ENCODE measurements at regions not wholly inside any gene's neighbourhood (a gene's known extent, or its start where the extent isn't known, plus 50 kb on each side); places are given as distances from the start of the nearest gene placed in this dataset.

DNA sequence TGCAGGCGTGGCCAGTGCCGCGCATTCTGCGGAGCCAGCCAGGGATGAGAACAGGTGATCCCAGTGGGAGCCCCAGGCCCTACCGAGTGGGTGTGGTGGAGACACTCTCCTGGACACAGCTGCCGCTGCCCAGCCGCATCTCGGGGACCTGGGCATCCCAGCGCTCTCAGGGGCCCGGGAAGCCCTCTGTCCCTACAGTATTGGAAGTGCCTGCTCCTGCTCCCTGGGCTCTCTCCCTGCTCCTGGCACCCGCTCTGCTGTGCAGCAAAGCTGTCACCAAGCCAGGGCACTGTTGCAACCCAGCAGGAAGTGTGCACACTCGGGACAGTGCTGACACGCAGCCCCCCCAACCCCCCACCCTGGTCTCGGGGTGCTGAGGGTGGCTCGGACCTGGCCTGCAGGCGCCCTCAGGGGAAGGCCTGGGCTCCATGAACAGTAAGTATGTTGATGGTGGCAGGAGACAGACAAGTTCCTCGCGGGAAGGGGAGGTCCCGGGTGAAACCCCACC is 1177.4 kb upstream of the GBE1 start:
- no peak for DNase-seq

DNA sequence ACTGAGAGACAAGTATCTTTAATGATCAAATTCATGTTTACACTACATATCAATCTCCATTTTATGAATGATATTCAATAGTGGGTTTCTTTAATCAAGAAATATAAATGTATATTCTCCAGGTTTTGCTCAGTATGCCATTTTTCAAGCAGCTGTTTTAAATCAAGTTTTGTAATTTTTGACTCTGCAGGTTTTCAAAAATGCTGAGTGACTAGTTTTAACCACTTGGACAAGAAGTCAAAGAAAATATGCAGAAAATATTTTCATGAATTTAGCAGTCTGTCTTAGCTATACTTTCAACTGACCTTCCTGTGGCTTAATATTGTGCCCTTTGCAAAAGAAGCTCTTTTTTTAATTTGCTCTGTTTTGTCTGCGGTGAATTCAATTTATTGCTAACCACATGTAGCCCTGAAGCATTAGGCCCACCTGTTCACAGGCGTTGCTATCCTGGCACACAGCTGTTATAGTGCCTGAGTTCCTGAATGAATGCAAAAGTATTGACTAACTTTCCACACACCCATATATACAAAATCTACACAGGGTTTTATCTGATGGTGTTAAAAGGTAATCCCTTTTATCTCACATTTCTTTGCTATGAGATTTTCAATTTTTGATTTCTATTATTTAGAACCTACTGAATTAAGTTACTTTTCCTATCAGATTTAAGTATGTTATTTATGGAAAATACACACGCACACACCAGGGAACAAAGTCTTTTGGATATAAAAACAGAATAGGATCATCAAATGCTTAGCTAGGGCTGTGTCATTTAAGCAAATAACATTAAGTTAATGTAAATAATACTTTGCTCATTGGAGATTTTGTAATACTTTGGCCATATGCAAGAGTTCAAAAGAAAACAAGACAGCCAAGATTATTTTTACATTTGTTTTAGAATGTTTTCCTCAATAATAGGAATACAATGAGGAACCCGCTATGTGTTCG is 1166.1 kb upstream of the GBE1 start:
- no peak for DNase-seq

DNA sequence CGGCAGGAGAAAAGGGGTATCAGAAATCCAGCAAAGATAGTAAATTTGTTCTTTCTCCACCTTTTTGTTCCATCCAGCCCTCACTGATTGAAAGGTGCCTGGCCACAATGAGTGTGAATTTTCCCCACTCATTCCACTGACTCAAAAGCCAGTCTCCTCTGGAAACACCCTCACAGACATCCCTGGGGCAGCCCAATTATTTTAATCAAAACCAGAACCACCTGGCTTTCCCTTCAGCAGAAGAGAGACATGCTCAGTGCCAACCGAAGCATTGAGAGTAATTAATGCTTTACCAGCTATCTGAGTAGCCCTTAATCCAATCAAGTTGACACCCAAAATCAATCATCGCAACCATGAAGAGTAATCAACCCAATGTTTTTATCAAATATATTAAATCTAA is 1129.6 kb upstream of the GBE1 start:
- no peak for DNase-seq

DNA sequence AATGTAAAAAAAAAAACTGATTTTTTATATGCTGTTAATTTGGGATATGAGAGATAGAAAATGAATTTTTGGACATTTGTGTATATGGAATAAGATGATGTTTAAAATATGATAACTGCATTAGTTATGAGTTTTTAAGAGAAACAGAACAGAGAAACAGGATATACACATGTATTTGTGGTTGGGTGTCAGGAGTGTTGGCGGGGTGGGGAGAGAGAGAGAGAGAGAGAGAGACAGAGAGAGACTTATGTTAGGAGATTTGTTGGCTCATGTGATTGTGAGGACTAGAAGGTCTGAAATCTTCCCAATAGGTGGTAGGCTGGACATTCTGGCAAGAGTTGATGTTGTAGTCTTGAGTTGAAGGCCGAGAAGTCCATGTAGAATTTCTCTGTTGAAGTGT is 1121.6 kb upstream of the GBE1 start:
- no peak for DNase-seq

DNA sequence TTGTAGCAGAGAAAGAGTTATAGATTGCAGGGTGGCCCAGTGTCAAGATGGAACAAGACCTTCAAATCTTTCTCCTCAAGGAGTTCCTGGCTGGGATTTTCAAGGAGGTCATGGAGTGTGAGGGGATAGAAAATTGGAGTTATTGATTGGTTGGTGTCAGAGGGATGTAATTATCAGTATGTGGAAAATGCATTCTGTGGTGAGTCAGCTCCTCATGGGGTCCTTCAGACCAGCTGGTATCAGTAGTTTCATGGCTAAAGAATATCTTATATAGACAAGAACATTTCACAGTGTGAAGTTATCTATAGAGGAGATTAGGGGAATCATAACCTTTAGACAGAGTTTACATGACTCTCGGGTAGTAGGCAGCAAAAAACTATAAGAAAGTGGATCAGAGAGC is 1114.0 kb upstream of the GBE1 start:
- no peak for DNase-seq

DNA sequence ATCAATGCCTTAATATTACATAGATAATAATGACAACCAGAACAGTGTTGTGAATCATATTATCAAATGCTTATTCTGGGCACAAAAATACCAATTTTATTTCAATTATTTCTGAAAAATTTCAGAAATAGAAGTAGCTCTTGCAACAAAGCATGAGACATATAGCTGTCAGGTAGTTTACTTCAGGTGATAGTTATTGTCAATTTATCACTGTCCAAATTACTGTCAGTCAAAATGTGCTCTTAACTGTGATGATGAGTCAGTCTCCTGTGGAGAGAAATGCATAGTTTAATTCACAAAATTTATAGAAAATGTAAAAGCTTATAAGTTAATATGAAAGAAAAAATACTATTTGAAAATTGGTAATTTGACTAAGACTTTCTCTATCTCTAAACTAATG is 1078.4 kb upstream of the GBE1 start:
- no peak for DNase-seq

DNA sequence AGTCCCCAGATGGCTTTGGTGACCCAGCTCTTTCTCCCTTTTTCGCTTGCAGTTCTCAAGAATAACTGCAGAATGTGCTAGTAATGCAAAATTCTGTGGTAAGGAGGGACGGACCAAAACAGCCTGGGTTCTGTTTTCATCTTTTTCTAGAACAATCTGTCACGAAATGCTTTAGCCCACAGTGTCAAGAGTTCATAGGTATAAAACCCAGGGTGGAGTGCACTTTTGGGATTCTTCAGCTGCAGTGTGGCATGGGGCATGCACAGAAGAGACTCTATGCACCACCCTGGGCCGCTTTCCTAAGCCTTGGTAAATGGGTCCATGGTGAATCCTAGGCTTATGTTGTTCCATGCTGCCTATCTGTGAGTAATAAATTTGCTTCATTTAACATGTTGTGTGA is 1072.7 kb upstream of the GBE1 start:
- no peak for DNase-seq

DNA sequence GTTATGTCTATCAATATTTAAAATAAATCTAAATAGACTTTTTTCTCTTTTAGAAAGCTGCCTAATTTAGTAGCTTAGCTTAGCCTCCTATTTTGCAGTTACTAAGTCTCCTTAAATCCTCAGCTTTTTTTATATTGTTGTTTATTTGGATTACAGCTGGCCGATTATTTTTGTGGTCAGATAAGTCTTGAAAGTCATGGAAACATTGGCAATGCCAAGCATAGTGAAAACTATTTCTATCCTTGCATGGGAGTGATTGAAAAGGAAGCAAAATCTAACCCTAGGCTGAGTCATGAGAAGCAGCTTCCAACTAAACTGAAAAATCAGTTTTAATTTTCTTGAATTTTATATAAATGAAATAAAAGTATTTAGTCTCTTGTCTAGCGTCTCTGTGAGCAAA is 1063.0 kb upstream of the GBE1 start:
- DNase-seq, result no peak

DNA sequence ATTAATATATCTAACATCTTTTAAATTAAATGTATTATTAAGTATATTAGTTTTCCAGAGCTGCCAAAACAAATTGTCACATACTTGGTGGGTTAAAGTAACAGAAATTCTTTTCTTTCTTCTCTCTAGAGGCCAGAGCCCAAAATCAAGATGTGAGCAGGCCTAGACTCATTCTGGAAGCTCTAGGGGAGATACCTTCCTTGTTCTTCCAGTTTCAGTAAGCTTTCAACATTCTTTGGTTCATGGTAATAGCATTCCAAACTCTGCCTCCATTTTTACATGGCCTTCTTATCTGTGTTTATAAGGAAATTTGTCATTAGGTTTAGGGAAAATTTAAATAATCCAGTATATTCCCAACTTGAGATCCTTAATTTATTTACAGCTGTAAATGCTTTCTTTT is 1054.6 kb upstream of the GBE1 start:
- no peak for DNase-seq

DNA sequence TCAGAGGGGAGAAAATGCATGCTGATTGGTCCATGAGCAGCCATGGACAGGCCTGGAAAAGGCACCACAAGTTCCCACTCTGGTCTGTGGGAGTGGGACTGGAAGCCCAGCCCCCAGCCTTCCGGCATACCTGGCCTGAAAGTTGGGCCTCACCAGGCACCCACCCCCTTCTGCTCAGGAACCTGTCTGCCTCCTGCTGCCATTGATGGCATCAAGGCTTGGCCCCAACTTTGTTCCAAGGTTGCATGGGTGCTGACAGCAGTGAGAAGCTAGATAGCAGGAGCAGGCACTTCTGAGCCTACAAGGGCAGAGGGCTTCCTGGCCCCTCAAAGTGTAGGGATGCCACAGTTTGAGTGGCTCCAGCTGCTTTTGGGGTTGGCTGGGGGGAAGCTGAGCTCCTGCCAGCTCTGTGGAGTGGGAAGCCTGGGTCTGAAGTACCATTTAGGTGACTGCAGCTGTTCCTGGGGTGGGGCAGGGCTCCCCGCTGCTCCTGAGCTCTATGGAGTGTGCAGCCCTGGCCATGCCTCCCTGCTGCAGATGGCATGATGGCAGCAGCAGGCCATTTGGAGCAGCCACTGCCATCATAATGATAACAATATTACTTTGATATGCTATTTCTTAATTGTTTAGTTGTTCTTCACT is 1054.1 kb upstream of the GBE1 start:
- DNase-seq, result no peak

DNA sequence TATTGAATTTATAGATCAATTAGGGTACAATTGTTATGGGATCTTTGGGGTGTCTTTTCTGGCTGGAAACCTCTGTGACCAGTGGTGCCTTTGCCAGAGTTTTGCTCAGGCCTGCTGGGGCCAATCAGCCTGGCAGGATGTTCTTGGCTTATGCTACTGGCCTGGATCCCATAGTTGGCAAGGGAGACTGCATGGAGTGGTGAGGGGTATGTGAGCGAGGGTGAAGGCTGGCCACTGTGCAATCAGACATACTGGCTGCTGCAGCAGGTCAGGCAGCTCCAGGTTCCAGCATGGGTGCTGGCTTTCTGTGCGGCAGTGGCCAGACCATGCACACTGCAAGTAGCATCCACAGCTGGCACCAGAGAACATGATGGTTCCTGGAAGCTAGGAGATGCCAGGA is 1053.2 kb upstream of the GBE1 start:
- DNase-seq, result no peak

DNA sequence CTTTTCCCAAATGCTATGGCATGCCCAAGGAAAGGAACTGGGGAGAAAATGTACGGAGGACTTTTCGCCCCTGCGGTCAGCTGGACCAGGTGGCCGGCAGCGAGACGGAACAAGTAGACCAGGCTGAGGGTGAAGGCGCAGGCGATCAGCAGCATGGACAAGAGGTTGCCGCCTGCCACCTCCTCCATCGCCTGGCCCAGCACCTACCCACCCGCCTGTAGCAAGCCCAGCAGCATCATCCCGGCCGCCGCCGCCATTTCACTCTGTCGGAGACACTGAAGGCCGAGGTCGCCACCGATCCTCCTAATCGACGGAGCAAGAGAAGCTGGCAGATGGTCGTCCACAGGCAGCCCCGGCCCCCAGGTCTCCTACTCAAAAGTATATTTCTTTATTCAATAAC is 1046.3 kb upstream of the GBE1 start:
- no peak for DNase-seq

DNA sequence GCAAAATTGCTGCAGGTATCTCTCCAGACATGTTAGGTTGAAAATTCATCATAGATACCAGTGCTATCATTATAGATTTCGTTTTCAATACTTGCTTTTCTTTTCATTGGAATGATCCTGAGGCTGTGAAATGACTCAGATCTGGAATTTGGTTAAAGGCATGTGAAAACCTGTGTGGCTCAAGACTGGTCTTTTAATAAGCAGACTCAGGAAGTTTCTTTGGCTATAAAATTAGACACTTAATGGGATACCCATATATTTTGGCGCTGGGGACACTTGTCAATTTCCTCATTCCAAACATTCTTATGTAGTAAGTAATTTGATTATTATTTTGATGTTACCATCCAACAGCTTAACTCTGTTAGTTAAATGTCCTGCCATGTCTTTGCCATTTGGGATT is 1041.1 kb upstream of the GBE1 start:
- DNase-seq, result no peak

DNA sequence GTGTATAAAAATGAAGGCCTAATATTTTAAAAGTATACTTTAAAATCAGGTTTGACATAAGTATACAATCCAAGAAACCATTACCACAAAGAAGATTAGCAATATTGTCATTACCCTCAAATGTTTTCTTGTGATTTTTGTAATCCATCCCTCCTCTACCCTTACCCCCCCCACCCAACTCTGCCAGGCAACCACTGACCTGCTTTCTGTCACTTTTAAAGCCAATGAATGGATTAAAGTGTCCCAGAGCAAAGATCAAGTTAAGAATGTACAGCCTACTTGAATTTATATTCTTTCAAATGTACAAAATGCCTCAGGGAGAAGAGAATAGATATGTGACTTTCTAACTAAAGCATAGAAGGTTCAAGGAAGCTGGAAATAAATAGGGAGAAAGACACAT is 1038.8 kb upstream of the GBE1 start:
- no peak for DNase-seq

DNA sequence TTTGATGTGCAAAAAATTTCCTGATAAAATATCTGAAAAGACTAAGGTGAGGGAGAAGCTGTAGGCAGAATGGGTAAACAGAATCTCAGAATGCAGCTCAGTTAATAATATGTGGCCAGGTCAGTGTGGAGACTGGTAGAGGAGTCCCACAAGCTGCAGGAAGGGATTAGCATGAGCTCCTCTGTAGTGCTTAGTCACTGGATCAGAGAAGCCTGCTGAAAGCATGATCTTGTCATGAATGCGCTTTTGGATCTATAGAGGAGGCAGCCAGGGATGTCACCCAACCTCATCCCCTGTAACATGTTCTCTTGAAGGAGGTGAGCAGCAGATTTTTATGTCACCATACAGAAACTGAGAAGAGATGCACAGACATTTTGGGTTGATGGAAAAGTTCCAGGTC is 1035.3 kb upstream of the GBE1 start:
- DNase-seq, result no peak

DNA sequence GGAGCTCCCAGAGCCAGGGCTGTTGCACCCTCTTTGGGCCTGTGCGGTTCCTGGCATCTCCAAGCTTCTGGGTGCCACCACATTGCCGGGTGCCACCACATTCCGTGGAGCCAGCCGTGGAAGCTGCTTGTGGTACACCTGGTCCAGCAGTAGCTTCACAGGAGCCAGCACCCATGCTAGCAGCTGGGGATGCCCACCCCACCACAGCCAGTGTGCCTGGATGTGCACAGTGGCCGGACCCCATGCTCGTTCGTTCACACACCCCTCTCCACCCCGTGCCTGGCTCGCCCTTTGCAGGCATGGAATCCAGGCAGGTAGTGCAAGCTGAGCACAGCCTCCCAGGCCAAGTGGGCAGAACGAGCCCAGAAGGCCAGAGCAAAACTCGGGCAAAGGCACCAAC is 1029.8 kb upstream of the GBE1 start:
- no peak for DNase-seq

DNA sequence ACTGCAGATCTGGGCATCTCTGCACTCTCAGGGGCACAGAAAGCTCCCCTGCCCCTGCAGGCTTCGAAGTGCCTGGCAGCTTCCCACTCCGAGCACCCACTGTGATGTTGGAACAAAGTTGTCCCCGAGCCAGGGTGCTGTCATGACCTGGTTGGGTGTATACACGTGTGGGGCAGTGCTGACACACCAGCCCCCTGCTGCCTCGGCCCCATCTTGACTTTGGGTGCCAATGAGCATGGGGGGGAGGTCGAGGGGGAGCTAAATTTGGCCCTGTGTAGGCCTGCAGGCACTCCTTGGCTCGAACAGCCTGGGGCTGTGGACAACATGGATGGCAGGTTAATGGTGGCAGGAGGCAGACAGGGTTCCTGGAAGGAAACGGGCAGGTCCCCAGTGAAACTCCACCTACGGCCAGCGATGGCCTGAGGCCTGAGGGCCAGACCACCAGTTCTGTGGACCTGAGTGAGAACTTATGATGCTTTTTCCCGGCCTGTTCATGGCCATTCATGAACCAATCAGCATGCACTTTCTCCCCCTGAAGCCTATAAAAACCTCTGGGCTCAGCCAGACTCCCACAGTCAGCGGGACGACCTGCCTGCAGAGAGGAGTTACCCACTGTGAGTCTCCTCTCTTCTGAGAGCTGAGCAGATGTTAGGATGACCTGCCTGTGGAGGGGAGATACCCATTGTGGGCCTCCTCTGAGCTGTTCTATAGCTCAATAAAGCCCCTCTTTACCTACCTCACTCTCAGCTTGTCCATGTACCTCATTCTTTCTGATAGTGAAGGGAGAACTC is 1029.1 kb upstream of the GBE1 start:
- DNase-seq, result no peak

DNA sequence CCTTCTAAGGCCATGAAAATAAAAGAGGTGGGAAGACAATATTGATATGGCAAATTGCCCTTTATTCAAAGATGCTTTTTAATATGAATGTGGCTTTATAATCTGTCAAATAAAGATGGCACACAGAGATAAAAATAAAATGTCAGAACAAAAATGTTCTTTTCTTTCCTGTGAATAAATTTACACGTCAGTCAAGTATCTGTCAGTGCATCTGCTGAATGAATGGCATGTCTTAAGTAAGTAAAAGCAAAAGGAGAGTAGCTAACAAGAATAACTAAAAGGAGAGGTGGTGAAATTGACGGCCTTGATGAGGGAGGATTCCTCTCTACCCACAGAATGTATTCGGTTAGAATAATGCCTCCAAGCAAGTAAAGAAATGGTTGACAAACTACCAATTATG is 1021.7 kb upstream of the GBE1 start:
- no peak for DNase-seq

DNA sequence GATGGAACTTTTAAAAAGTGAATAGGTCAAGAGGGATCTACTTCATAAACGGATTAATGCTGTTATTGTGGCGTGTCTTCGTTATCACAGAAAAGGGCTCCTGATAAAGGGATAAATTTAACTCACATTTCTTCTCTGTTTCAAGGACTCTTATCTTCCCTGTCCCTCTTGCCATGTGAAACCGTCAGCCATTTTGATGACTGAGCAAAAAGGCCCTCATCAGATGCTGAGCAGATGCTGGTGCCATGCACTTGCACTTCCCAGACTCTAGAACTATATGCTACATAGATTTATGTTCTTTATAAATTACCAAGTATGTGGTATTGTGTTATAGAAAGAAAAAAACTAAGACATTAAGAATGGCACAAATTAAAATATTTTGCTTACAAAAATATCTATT is 1011.8 kb upstream of the GBE1 start:
- DNase-seq, result no peak

DNA sequence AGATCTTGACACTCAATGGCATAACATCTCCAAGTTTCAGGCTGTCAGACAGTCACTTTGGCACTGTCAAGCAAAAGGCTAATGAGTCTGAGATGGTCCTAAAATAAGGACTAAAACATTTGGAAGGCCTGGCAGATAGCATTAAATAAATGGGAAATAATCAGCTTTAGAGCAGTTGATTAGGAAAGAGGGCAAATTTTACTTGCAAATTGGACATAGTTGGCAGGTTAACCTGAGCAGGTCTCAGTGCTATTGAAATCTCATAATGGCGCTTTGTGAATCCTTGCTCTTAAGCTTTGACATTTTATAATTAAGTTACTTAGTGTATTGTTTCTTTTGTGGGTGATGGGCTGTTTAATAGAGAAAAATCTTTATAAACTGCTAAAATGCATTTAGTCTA is 1003.1 kb upstream of the GBE1 start:
- DNase-seq, result no peak

DNA sequence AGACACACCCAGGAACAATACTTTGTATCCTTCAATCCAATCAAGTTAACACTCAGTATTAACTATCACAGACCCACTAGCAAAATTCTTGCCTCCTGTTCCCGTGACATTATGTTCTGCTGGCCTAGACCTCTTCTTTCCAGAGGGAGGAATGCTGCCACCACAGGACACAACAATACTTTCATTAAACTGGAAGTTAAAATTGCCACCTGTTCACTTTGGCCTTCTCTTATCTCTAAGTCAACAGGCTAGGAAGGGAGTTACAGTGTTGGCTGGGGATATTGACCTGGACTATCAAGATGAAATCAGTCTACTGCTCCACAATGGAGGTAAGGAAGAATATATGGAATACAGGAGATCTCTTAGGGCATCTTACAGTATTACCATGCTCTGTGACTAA is 1000.4 kb upstream of the GBE1 start:
- no peak for DNase-seq

DNA sequence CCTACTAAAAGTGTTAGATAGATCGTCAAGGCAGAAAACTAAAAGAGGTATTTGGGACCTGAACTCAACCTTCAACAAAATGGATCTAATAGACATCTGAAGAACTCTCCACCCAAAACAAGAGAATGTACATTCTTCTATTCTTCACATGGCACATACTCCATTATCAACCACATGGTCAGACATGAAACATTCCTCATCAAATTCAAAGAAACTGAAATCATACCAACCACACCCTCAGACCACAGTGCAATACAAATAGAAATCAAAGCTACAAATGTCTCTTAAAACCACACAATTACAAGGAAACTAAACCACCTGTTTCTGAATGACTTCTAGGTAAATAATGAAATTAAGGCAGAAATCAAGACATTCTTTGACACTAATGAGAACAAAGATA is 984.1 kb upstream of the GBE1 start:
- DNase-seq, result no peak

DNA sequence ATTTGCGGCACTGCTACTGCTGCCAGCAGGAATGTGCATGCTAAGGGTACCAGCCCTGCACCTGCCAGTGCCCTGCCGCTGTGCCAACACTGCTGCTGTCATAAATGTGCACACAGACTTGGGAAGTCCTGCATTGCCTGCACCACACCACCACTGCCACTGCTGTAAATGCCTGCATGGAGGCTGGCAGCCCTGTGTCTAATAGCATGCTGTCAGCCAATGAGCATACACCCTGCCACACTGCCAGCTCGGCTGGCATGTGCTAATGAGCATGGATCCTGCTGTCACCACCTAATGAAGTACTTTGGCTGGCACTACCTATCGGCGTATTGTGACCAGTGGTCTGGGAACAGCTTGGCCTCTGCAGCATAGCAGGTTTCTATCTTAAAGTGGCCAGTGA is 981.8 kb upstream of the GBE1 start:
- no peak for DNase-seq

DNA sequence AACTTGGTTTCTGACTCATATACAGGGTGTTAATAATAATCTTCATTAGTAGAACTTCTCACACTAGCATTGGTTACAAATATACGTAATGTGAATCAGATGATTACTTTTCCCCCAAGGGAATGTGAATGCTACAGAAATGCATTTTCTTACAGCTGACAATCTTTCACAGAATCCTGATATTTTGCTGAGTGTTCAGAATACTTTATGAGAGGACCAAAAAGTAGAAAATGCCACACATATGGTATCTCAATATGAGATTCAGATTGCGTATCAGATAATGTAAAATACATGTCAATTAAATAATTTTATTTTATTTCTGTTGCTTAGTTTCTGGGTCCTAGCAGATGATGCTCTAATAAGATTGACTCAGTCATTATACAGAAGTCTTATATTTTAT is 979.9 kb upstream of the GBE1 start:
- no peak for DNase-seq
